IPS-18c (cell line): ENCODE measurements at regions not wholly inside any gene's neighbourhood (a gene's known extent, or its start where the extent isn't known, plus 50 kb on each side); places are given as distances from the start of the nearest gene placed in this dataset.

Experiments
- H3K4me3 ChIP-seq: 2 replicates; pipeline ENCODE4 v1.7.0; 2013; ENCODE audit warnings: low read depth, mild to moderate bottlenecking, low read length, moderate library complexity; ENCODE audit not compliant: insufficient read depth
- H3K9me3 ChIP-seq: one replicate; pipeline ENCODE4 v1.6.1; 2013; ENCODE audit warnings: mild to moderate bottlenecking, low read length, moderate library complexity; ENCODE audit not compliant: control insufficient read depth, insufficient read depth

- Histone ChIP-seq H3K9me3 (no peaks in the 10 kb centered on the region), H3K4me3 (no peak overlapping the region)
Measured at GRCh38 chr5:62132276-62132675, 173.7 kb upstream of the KIF2A start.

- Histone ChIP-seq H3K4me3 (no peak overlapping the region), H3K9me3 (no peaks in the 10 kb centered on the region)
Measured at GRCh38 chr5:62133426-62133825, 172.6 kb upstream of the KIF2A start.

- H3K4me3 ChIP-seq: no peak overlapping the region
Measured at GRCh38 chr5:62134811-62135210, 171.2 kb upstream of the KIF2A start.

DNA sequence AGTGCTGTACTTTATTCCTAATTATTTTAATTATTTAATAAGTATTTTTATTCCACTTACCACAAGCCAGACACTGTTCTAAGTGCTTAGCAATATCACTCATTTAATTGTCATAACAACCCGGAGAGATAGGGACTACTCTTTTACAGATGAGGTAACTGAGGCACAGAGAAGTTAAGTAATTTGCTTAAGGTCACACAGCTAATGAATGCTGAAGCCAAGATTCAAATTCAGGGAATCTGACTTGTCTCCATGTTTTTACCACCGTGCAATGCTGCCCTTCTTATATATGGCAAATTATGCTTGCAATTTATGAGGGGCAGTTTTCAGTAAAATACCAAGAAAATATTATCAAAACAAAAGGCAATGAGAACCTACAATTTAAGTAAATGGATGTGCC, 168.4 kb upstream of the KIF2A start:
- H3K4me3 ChIP-seq: no peak overlapping the region
- no peaks in the 10 kb centered on the region for H3K9me3 ChIP-seq

More at GRCh38 chr5:62134811-62135210, 171.2 kb upstream of the KIF2A start:
- no peaks in the 10 kb centered on the region for H3K9me3 ChIP-seq

- no peaks in the 10 kb centered on the region for H3K9me3 ChIP-seq
- no peak overlapping the region for H3K4me3 ChIP-seq
Measured at GRCh38 chr5:62138607-62139006, 167.4 kb upstream of the KIF2A start.

GRCh38 chr5:62139741-62140140, 166.3 kb upstream of the KIF2A start:
- Histone ChIP-seq H3K4me3 (no peak overlapping the region), H3K9me3 (no peaks in the 10 kb centered on the region)

- H3K9me3 ChIP-seq: no peaks in the 10 kb centered on the region
- H3K4me3 ChIP-seq: no peak overlapping the region
Measured at GRCh38 chr5:62142351-62142750, 163.7 kb upstream of the KIF2A start.

DNA sequence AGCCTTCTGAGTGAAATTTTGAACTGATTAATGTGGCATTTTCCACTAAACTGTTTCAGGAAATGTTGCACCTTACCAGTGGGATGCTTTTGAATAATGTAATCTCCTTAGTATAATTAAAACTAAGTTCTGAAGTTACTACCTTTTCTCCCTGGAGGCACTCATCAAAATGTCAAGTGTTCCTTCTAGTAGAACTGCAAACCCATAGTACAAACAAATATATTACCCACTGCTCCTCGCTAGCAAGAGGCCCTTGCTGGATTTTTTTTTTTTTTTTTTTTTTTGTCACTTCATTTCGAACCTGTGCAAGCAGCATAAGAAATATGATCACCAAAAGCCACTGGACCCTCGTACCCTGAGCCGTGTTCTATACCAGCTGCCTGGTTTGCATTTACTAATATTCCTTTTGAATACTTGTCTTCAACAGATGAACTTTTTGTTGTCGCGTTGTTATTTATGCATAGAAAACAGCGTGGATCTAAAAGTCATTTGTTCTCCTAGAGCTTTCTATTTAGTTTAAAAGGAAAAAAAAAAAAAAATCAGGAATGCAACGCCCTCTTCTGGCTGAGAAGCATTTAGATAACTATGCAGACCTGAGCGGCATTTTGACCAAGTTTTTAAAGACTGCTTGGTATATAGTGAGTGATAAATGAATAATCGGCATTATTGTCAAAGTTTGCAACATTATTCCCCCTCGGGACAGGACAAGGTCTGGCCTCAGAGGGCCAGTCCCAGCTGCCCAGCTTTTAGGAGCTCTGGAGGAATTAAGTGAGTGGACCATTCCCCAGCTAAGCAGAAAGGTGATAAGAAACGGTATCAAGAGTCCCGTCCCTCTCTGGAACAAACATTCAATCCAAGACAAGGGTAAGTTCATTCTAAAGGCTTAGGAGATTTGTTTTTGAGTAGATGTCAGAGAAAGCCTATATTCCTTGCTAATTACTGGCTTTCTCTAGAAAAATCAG, 162.5 kb upstream of the KIF2A start:
- H3K4me3 ChIP-seq: no peak overlapping the region
- H3K9me3 ChIP-seq: no peaks in the 10 kb centered on the region

GRCh38 chr5:62144401-62145022, 161.5 kb upstream of the KIF2A start:
- Histone ChIP-seq H3K9me3 (no peaks in the 10 kb centered on the region), H3K4me3 (no peak overlapping the region)

GRCh38 chr5:62149879-62150278, 156.1 kb upstream of the KIF2A start:
- no peak overlapping the region for H3K4me3 ChIP-seq

DNA sequence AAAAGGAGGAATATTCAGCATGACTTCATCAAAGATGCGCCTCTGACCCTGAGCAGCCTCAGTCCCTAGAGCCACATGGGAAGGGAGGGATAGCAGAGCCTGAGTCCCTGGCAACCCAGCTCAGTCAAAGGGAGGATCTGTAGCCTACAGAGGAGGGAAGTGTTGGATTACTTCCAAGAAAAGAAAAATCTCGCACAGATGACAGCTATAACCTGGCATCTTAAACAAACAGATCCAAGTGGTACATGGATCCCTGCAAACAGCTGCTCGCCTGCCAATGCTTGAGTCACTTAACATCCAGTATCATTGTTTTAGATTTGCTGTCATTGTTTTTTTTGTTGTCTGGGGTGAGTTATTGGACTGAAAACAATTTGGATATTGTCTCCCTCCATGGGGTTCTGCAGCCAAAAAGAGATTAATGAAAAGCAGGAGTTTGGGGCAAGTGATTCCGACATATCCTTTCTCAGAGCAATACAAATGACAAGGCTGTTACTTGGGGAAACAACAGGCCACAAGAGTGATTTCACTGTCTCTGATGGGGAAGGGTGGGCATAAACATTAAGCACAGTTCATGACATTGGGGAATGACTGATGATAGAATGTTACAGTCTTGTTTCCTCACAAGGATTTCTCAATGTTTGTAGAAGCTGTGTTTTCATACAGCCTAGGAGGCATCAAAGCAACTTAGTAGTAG, 153.5 kb upstream of the KIF2A start:
- H3K4me3 ChIP-seq: no peak overlapping the region
- peaks cover 2% of the 10 kb centered on the region for H3K9me3 ChIP-seq

More at GRCh38 chr5:62149879-62150278, 156.1 kb upstream of the KIF2A start:
- H3K9me3 ChIP-seq: no peaks in the 10 kb centered on the region

- Histone ChIP-seq H3K9me3 (peaks cover 8% of the 10 kb centered on the region), H3K4me3 (no peak overlapping the region)
Measured at GRCh38 chr5:62154758-62155157, 151.2 kb upstream of the KIF2A start.

- no peak overlapping the region for H3K4me3 ChIP-seq
- peaks cover 8% of the 10 kb centered on the region for H3K9me3 ChIP-seq
Measured at GRCh38 chr5:62155988-62156387, 150.0 kb upstream of the KIF2A start.

- Histone ChIP-seq H3K9me3 (no peaks in the 10 kb centered on the region), H3K4me3 (no peak overlapping the region)
Measured at GRCh38 chr5:62167561-62168057, 138.4 kb upstream of the KIF2A start.

DNA sequence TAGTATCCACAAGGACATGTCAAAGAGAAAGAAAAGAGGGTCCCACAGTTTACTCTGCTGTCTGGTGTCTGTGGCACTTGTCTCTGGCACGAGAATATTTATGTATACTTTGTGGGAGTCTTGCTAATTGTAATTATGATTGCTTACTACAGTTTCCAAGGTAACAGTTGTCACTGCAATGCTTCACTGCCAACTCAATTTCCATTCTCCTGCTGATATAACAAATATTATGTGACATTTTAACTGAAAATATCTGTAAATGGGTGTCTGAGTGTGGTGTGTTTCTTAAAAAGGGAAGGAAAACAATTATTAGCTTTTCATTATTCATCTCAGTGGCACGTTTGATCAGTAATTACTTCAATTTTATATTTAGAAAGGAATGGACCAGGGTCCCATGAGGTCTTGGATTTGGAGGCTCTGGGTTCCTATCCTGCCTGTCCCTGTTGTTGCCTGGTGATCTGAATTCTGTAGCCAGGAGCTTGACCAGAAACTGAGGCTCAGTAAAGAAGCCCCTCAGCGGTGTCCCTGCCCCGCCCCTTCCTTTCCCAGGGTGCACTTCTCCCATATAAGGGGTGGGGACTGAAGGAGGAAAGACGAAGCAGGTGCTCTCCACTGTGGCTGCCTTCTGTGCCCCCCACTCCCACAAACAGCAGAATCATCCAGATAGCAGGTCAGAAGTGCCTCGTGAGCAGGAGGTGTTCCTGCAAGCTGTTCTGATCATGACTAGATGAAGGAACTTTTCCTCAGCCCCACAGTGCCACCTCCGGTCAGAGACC, 137.3 kb upstream of the KIF2A start:
- no peaks in the 10 kb centered on the region for H3K9me3 ChIP-seq
- no peak overlapping the region for H3K4me3 ChIP-seq

GRCh38 chr5:62178258-62178657, 127.7 kb upstream of the KIF2A start:
- no peak overlapping the region for H3K4me3 ChIP-seq
- H3K9me3 ChIP-seq: no peaks in the 10 kb centered on the region

DNA sequence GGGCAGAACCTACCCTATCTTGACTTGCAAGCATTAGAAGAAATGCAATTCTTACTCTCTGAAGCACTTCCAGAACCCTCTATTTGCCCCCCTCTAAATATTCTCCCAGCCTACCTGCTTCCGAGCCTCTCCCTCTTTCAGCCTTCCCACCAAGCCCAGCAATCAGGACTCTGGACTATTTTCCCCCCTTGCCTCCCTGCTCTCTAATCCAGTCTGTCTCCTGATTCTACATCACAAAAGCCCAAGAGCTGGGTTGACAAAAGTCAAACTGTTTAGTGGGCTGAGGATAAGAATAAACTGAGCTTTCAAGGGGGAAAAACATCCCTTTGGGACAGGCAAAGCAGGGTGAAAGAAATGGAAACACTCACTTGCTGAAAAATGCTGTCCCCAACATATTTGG, 123.2 kb upstream of the KIF2A start:
- no peaks in the 10 kb centered on the region for H3K9me3 ChIP-seq
- no peak overlapping the region for H3K4me3 ChIP-seq
